22Rv1 (cell line): ENCODE measurements at regions not wholly inside any gene's neighbourhood (a gene's known extent, or its start where the extent isn't known, plus 50 kb on each side); places are given as distances from the start of the nearest gene placed in this dataset.

Source experiments
- CTCF ChIP-seq: fragments of 450-650 bp; IDR thresholded peaks from 2 replicates; pipeline ENCODE4 v1.5.1; 2017; ENCODE audit warnings: mild to moderate bottlenecking
- ZFX ChIP-seq: fragments of 450-650 bp; IDR thresholded peaks from 2 replicates; pipeline ENCODE4 v1.6.1; 2017; ENCODE audit warnings: antibody characterized with exemption, borderline replicate concordance

DNA sequence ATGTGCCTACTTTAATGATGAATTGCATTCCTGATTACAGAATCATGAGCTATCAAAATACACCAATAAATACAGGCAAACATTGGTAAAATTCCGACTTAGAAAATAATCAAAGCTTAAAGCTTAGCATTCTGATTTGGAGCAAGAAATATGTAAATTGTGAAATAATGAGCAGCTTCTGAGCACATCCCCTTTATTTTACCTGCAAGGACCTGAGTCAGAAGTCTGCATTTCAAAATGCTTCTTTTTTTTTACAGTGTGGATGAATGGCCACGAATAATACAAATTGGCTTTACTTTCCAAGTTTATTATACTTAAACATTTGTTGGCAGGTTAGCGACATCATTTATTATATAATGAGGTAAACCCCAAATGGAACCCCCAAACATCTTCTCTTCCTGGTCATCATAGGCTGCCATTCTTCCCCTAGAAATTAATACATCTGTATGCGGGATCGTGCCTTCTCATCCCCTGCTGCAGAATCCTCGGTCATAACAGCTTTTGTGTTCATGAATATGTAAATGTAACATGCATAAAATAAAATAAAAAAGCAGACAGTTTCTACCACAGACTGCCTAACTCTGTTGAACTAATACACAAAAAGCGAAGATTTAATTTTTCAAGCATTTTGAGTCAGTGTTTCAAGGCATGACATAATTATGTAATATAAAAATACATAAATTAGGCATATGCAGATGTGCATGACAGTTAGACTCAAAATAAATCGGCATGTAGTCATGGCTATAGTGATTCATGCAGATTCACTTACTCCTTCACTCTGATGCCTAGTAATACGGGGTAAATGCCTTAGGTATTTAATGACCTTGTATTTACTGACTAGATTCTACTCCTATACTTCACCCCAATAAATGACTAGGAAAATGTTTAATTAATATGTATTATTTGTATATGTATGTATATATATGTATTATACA, 339.7 kb downstream of the USP25 start:
- TF ChIP-seq CTCF = no peak
- TF ChIP-seq ZFX = no peak
